ENCODE measurements at regions not wholly inside any gene's neighbourhood (a gene's known extent, or its start where the extent isn't known, plus 50 kb on each side); places are given as distances from the start of the nearest gene placed in this dataset.

GRCh38 chr2:121041516-121041915 is 243.5 kb downstream of the TFCP2L1 start:
- Histone ChIP-seq H3K9me3 (replicated peaks; ENCODE audit: control insufficient read depth, insufficient read depth, low read length) (no peaks in the 10 kb centered on the region), H3K27ac (ENCODE audit: insufficient read depth, low read depth, low read length) (no peak overlapping the region), H3K9ac (replicated peaks; ENCODE audit: extremely low read depth, insufficient read depth, low read length) (no peak overlapping the region), H3K36me3 (ENCODE audit: control insufficient read depth in 2 of 2, extremely low read depth in 1 of 2, insufficient read depth in 2 of 2, low read length in 2 of 2) (no peaks in the 10 kb centered on the region), H3K9me1 (replicated peaks; ENCODE audit: control insufficient read depth, extremely low read depth, insufficient read depth, low read length) (no peaks in the 10 kb centered on the region), H3K4me3 (replicated peaks in 1 of 3; ENCODE audit: insufficient read depth in 1 of 3, low read depth in 1 of 3, low read length in 3 of 3) (no peak overlapping the region), H2AFZ (ENCODE audit: low read depth, low read length) (no peak overlapping the region), H4K20me1 (replicated peaks; ENCODE audit: control insufficient read depth, extremely low read depth, insufficient read depth, low read length) (no peaks in the 10 kb centered on the region), H3K27me3 (ENCODE audit: control insufficient read depth in 2 of 2, insufficient read depth in 2 of 2, low read length in 2 of 2) (no peaks in the 10 kb centered on the region), H3K79me2 (ENCODE audit: control insufficient read depth, insufficient read depth, low read length) (no peaks in the 10 kb centered on the region), H3K4me2 (ENCODE audit: insufficient read depth, low read length) (no peak overlapping the region), H3K4me1 (ENCODE audit: control insufficient read depth, extremely low read depth, insufficient read depth, low read length) (no peaks in the 10 kb centered on the region)
- BruUV-seq (replicated peaks): no TSS peak
- ChIA-PET CTCF (no interaction called here), POLR2A (no interaction called here)
- dilution Hi-C loops (cut with MboI; ENCODE audit: extremely low pct_ligation_motif_present, low sequenced_read_pairs) (no loop called here), intact Hi-C loops (cut with micrococcal nuclease) (no loop called here)
- no peak for FAIRE-seq
- no peak for DNase-seq (ENCODE audit: low read depth, low spot score)
- TF ChIP-seq FOS (IDR thresholded peaks at IDR 0.05; ENCODE audit: borderline replicate concordance, insufficient read depth, low read length) (no peak), GATA2 (IDR thresholded peaks at IDR 0.05; ENCODE audit: insufficient read depth, insufficient read length, low read depth, low read length) (no peak)

GRCh38 chr2:121043061-121043826 is 241.8 kb downstream of the TFCP2L1 start:
- intact Hi-C loops (cut with micrococcal nuclease): no loop called here
- POLR2A ChIA-PET: no interaction called here

More at GRCh38 chr2:121043061-121043826, 241.8 kb downstream of the TFCP2L1 start:
- Histone ChIP-seq H3K4me3 (replicated peaks in 1 of 3; ENCODE audit: insufficient read depth in 1 of 3, low read depth in 1 of 3, low read length in 3 of 3) (no peak overlapping the region), H3K9me1 (replicated peaks; ENCODE audit: control insufficient read depth, extremely low read depth, insufficient read depth, low read length) (no peaks in the 10 kb centered on the region), H3K4me1 (ENCODE audit: control insufficient read depth, extremely low read depth, insufficient read depth, low read length) (no peaks in the 10 kb centered on the region), H3K79me2 (ENCODE audit: control insufficient read depth, insufficient read depth, low read length) (no peaks in the 10 kb centered on the region), H3K27me3 (ENCODE audit: control insufficient read depth in 2 of 2, insufficient read depth in 2 of 2, low read length in 2 of 2) (no peaks in the 10 kb centered on the region), H3K27ac (ENCODE audit: insufficient read depth, low read depth, low read length) (no peak overlapping the region), H4K20me1 (replicated peaks; ENCODE audit: control insufficient read depth, extremely low read depth, insufficient read depth, low read length) (no peaks in the 10 kb centered on the region), H3K9ac (replicated peaks; ENCODE audit: extremely low read depth, insufficient read depth, low read length) (no peak overlapping the region), H3K36me3 (ENCODE audit: control insufficient read depth in 2 of 2, extremely low read depth in 1 of 2, insufficient read depth in 2 of 2, low read length in 2 of 2) (no peaks in the 10 kb centered on the region), H3K4me2 (ENCODE audit: insufficient read depth, low read length) (no peak overlapping the region), H3K9me3 (replicated peaks; ENCODE audit: control insufficient read depth, insufficient read depth, low read length) (no peaks in the 10 kb centered on the region), H2AFZ (ENCODE audit: low read depth, low read length) (no peak overlapping the region)
- no TSS peak for BruUV-seq (replicated peaks)
- dilution Hi-C loops (cut with MboI; ENCODE audit: extremely low pct_ligation_motif_present, low sequenced_read_pairs): no loop called here
- no peak for FAIRE-seq
- CTCF ChIA-PET: no interaction called here
- DNase-seq (ENCODE audit: low read depth, low spot score): no peak
- TF ChIP-seq JUN (IDR thresholded peaks at IDR 0.05; ENCODE audit: borderline replicate concordance, insufficient read depth, insufficient read length, low read depth) (no peak), POLR2AphosphoS5 (IDR thresholded peaks at IDR 0.05; ENCODE audit: insufficient read depth, low read depth, low read length) (no peak), CTCF (IDR thresholded peaks at IDR 0.05; ENCODE audit: extremely low read depth in 1 of 2, insufficient read depth in 1 of 2, low read depth in 1 of 2, low read length in 2 of 2) (no peak), MAX (IDR thresholded peaks at IDR 0.05; ENCODE audit: insufficient read depth, insufficient read length) (no peak), FOS (IDR thresholded peaks at IDR 0.05; ENCODE audit: borderline replicate concordance, insufficient read depth, low read length) (no peak), GATA2 (IDR thresholded peaks at IDR 0.05; ENCODE audit: insufficient read depth, insufficient read length, low read depth, low read length) (no peak), MYC (IDR thresholded peaks at IDR 0.05; ENCODE audit: low read depth, low read length) (no peak), EZH2 (IDR thresholded peaks at IDR 0.05; ENCODE audit: borderline replicate concordance, low read depth, low read length, severe bottlenecking) (no peak), POLR2A (IDR thresholded peaks at IDR 0.05; ENCODE audit: low read depth, low read length) (no peak)
